Thoracic aorta (tissue), 2 donors: ENCODE measurements at regions not wholly inside any gene's neighbourhood (a gene's known extent, or its start where the extent isn't known, plus 50 kb on each side); places are given as distances from the start of the nearest gene placed in this dataset.
A peak's percentile ranks its signal among the peaks of the same experiment; 100 is the strongest.

Source experiments
- ATAC-seq: fragments of 150-250 bp; one replicate; pipeline ENCODE4 v1.8.0; 2017; ENCODE audit warnings: low read depth; ENCODE audit not compliant: insufficient number of reproducible peaks, low FRiP score
- DNase-seq: peaks from one replicate; pipeline ENCODE4 v3.0.0-alpha.2; 2020; ENCODE audit warnings: low spot score
- H3K27ac ChIP-seq, 2 donors: fragments of 200-600 bp; sonication (generic); 1 replicate in 1 of 2; 2 replicates in 1 of 2; pipeline ENCODE4 v1.5.1; 2016; ENCODE audit warnings: mild to moderate bottlenecking in 2 of 2, moderate library complexity in 2 of 2
- H3K27me3 ChIP-seq: fragments of 200-600 bp; sonication (generic); replicated peaks from 2 replicates; pipeline ENCODE4 v1.6.0; 2016; ENCODE audit warnings: mild to moderate bottlenecking; ENCODE audit not compliant: insufficient read depth
- H3K36me3 ChIP-seq: fragments of 200-600 bp; sonication (generic); one replicate; pipeline ENCODE4 v1.5.1; 2016
- H3K4me1 ChIP-seq, 2 donors: fragments of 200-600 bp; sonication (generic); 1 replicate in 1 of 2; 2 replicates in 1 of 2; pipeline versions ENCODE4 v1.5.1 to v1.6.0; 2016; ENCODE audit warnings: low read depth in 2 of 2, mild to moderate bottlenecking in 1 of 2; ENCODE audit not compliant: control insufficient read depth in 1 of 2
- H3K4me3 ChIP-seq: fragments of 200-600 bp; sonication (generic); 2 replicates; pipeline ENCODE4 v1.5.1; 2016; ENCODE audit warnings: mild to moderate bottlenecking
- H3K9me3 ChIP-seq: fragments of 200-600 bp; sonication (generic); 2 replicates; pipeline ENCODE4 v1.5.1; 2016
- CTCF ChIP-seq: fragments of 200-600 bp; sonication (generic); IDR thresholded peaks from one replicate; pipeline ENCODE4 v1.5.1; 2019; ENCODE audit warnings: antibody characterized with exemption

- H3K9me3 ChIP-seq = no peaks in the 10 kb centered on the region
- H3K4me1 ChIP-seq = no peaks in the 10 kb centered on the region
- DNase-seq (no peak), ATAC-seq (no peak)
- no peaks in the 10 kb centered on the region for H3K27me3 ChIP-seq
- no peak for TF ChIP-seq CTCF
- H3K36me3 ChIP-seq = no peaks in the 10 kb centered on the region
- H3K27ac ChIP-seq = no peak overlapping the region
- no peak overlapping the region for H3K4me3 ChIP-seq
These were observed 1849.4 kb upstream of the AGA start for GRCh38 chr4:179291657-179292056.

- ATAC-seq = no peak
- no peaks in the 10 kb centered on the region for H3K9me3 ChIP-seq
- no peak overlapping the region for H3K27ac ChIP-seq
- no peaks in the 10 kb centered on the region for H3K36me3 ChIP-seq
- H3K4me3 ChIP-seq = no peak overlapping the region
- H3K4me1 ChIP-seq = no peaks in the 10 kb centered on the region
- DNase-seq = no peak
- TF ChIP-seq CTCF = no peak
- H3K27me3 ChIP-seq = no peaks in the 10 kb centered on the region
These were observed 1850.2 kb upstream of the AGA start for GRCh38 chr4:179292468-179292867.

- ATAC-seq = no peak
These were observed 1865.3 kb upstream of the AGA start for GRCh38 chr4:179307297-179308136.

GRCh38 chr4:179313823-179314222, 1871.6 kb upstream of the AGA start:
- no peak for TF ChIP-seq CTCF
- DNase-seq (no peak), ATAC-seq (no peak)
- Histone ChIP-seq H3K4me3 (no peak overlapping the region), H3K36me3 (no peaks in the 10 kb centered on the region), H3K27ac (no peak overlapping the region), H3K9me3 (no peaks in the 10 kb centered on the region), H3K4me1 (no peaks in the 10 kb centered on the region), H3K27me3 (no peaks in the 10 kb centered on the region)

More at GRCh38 chr4:179307297-179308136, 1865.3 kb upstream of the AGA start:
- H3K4me3 ChIP-seq = no peak overlapping the region
- no peaks in the 10 kb centered on the region for H3K9me3 ChIP-seq
- H3K4me1 ChIP-seq = no peaks in the 10 kb centered on the region
- no peak overlapping the region for H3K27ac ChIP-seq
- H3K36me3 ChIP-seq = no peaks in the 10 kb centered on the region
- DNase-seq = no peak
- H3K27me3 ChIP-seq = no peaks in the 10 kb centered on the region
- peak; percentile 21 for TF ChIP-seq CTCF

- Histone ChIP-seq H3K27ac (no peak overlapping the region), H3K4me3 (no peak overlapping the region), H3K4me1 (no peaks in the 10 kb centered on the region), H3K27me3 (no peaks in the 10 kb centered on the region), H3K36me3 (no peaks in the 10 kb centered on the region), H3K9me3 (no peaks in the 10 kb centered on the region)
- DNase-seq (no peak), ATAC-seq (no peak)
- no peak for TF ChIP-seq CTCF
These were observed 1882.9 kb upstream of the AGA start for GRCh38 chr4:179325181-179325580.
